ENCODE measurements at regions not wholly inside any gene's neighbourhood (a gene's known extent, or its start where the extent isn't known, plus 50 kb on each side); places are given as distances from the start of the nearest gene placed in this dataset.
"Not testable (repeated sequence)": the region's sequence is repeated elsewhere in the genome, so short reads cannot be mapped to it uniquely, and the experiment has no call there.

- DNase-seq, result no peak
These were observed 353.1 kb upstream of the IRX2 start for GRCh38 chr5:3104429-3105060.

GRCh38 chr5:3103262-3103811 lies 351.9 kb upstream of the IRX2 start:
- no peak for DNase-seq

- no peak for DNase-seq
These were observed 351.1 kb upstream of the IRX2 start for GRCh38 chr5:3102531-3102930.

GRCh38 chr5:3101561-3101960 lies 350.1 kb upstream of the IRX2 start:
- no peak for DNase-seq

- DNase-seq, result no peak
These were observed 349.6 kb upstream of the IRX2 start for GRCh38 chr5:3100921-3101551.

- DNase-seq, result no peak
These were observed 348.5 kb upstream of the IRX2 start for GRCh38 chr5:3099954-3100353.

- DNase-seq, result no peak
These were observed 348.0 kb upstream of the IRX2 start for GRCh38 chr5:3099526-3099925.

- no peak for DNase-seq
These were observed 347.3 kb upstream of the IRX2 start for GRCh38 chr5:3098821-3099220.

GRCh38 chr5:3092664-3093063 lies 341.2 kb upstream of the IRX2 start:
- DNase-seq, result no peak

GRCh38 chr5:3092211-3092610 lies 340.7 kb upstream of the IRX2 start:
- no peak for DNase-seq

- DNase-seq, result no peak
These were observed 339.7 kb upstream of the IRX2 start for GRCh38 chr5:3091040-3091774.

- DNase-seq, result not testable (repeated sequence)
These were observed 338.8 kb upstream of the IRX2 start for GRCh38 chr5:3090305-3090704.

- DNase-seq, result no peak
These were observed 328.9 kb upstream of the IRX2 start for GRCh38 chr5:3080366-3080765.

GRCh38 chr5:3077684-3078083 lies 326.2 kb upstream of the IRX2 start:
- no peak for DNase-seq

GRCh38 chr5:3075309-3075708 lies 323.8 kb upstream of the IRX2 start:
- DNase-seq, result no peak

GRCh38 chr5:3068401-3068800 lies 316.9 kb upstream of the IRX2 start:
- no peak for DNase-seq

- no peak for DNase-seq
These were observed 308.8 kb upstream of the IRX2 start for GRCh38 chr5:3060283-3060682.

GRCh38 chr5:3059488-3059887 lies 308.0 kb upstream of the IRX2 start:
- no peak for DNase-seq

- DNase-seq, result no peak
These were observed 307.5 kb upstream of the IRX2 start for GRCh38 chr5:3058942-3059341.

- no peak for DNase-seq
These were observed 305.4 kb upstream of the IRX2 start for GRCh38 chr5:3056866-3057265.

- DNase-seq, result no peak
These were observed 299.9 kb upstream of the IRX2 start for GRCh38 chr5:3051400-3051799.

- no peak for DNase-seq
These were observed 299.4 kb upstream of the IRX2 start for GRCh38 chr5:3050863-3051262.

GRCh38 chr5:3049261-3049660 lies 297.8 kb upstream of the IRX2 start:
- no peak for DNase-seq

Data from muscle of arm (tissue), 1 donor.